AG09319 (cell line): ENCODE measurements at regions not wholly inside any gene's neighbourhood (a gene's known extent, or its start where the extent isn't known, plus 50 kb on each side); places are given as distances from the start of the nearest gene placed in this dataset.

ENCODE experiments used
- DNase-seq: peaks from one replicate; pipeline ENCODE4 v3.0.0-alpha.2; 2010; ENCODE audit warnings: low read depth; ENCODE audit errors: extremely low read depth
- CTCF ChIP-seq: IDR thresholded peaks from 2 replicates; pipeline ENCODE4 v1.5.1; 2011; ENCODE audit warnings: low read depth, mild to moderate bottlenecking, inconsistent platforms, low read length, moderate library complexity

GRCh38 chr12:84596266-84596665 is 316.3 kb downstream of the SLC6A15 start:
- DNase-seq, result no peak
- TF ChIP-seq CTCF, result no peak

GRCh38 chr12:84594157-84594556 is 318.4 kb downstream of the SLC6A15 start:
- DNase-seq, result no peak
- no peak for TF ChIP-seq CTCF

- DNase-seq, result no peak
- TF ChIP-seq CTCF, result no peak
Observed at GRCh38 chr12:84585776-84586395, 326.7 kb downstream of the SLC6A15 start.

- no peak for TF ChIP-seq CTCF
- DNase-seq, result no peak
Observed at GRCh38 chr12:84572196-84572595, 340.4 kb downstream of the SLC6A15 start.

GRCh38 chr12:84562331-84562730 is 350.3 kb downstream of the SLC6A15 start:
- DNase-seq, result no peak
- TF ChIP-seq CTCF, result no peak

- no peak for TF ChIP-seq CTCF
- no peak for DNase-seq
Observed at GRCh38 chr12:84561351-84561750, 351.2 kb downstream of the SLC6A15 start.

- no peak for DNase-seq
- TF ChIP-seq CTCF, result no peak
Observed at GRCh38 chr12:84554199-84554723, 358.3 kb downstream of the SLC6A15 start.
